K562 (cell line): ENCODE measurements at regions not wholly inside any gene's neighbourhood (a gene's known extent, or its start where the extent isn't known, plus 50 kb on each side); places are given as distances from the start of the nearest gene placed in this dataset.
A peak's percentile ranks its signal among the peaks of the same experiment; 100 is the strongest.

Source experiments
- BRF2 ChIP-seq: IDR thresholded peaks from 3 replicates; pipeline ENCODE4 v1.6.1; 2011; ENCODE audit warnings: borderline replicate concordance, mild to moderate bottlenecking; ENCODE audit not compliant: insufficient read length, insufficient read depth
- CEBPZ ChIP-seq: fragments of 150-350 bp; IDR thresholded peaks from 2 replicates; pipeline ENCODE4 v1.6.1; 2014; ENCODE audit warnings: low read depth, mild to moderate bottlenecking, low read length, borderline replicate concordance
- EP300 ChIP-seq: IDR thresholded peaks from 2 replicates; pipeline ENCODE4 v1.6.1; 2012; ENCODE audit warnings: low read length, improper control_type of control experiment
- FUS ChIP-seq: fragments of 200-400 bp; formaldehyde crosslinking; optimal IDR thresholded peaks from 2 replicates; pipeline ENCODE3; 2017; ENCODE audit warnings: low read depth, low read length
- GMEB1 ChIP-seq: fragments of 250-450 bp; sonication (Bioruptor Pico); IDR thresholded peaks from 2 replicates; pipeline ENCODE4 v1.4.0; 2020; ENCODE audit warnings: mild to moderate bottlenecking
- MBD2 ChIP-seq: sonication (generic); IDR thresholded peaks from 2 replicates; pipeline ENCODE4 v1.6.1; 2016; ENCODE audit warnings: low read depth, borderline replicate concordance
- RFX1 ChIP-seq: fragments of 450-650 bp; IDR thresholded peaks from 2 replicates; pipeline ENCODE4 v1.6.1; 2016; ENCODE audit warnings: mild to moderate bottlenecking, moderate library complexity
- SIX5 ChIP-seq, 2 experiments: IDR thresholded peaks; 2 replicates each; pipeline ENCODE4 v1.6.1; 2011; ENCODE audit warnings: low read length in 2 of 2, borderline replicate concordance in 1 of 2, low read depth in 1 of 2, mild to moderate bottlenecking in 1 of 2, moderate library complexity in 1 of 2; ENCODE audit not compliant: insufficient read depth in 1 of 2
- ZNF449 ChIP-seq: fragments of 250-450 bp; sonication (Bioruptor Pico); IDR thresholded peaks from 2 replicates; pipeline ENCODE4 v1.8.0; 2022; ENCODE audit warnings: moderate library complexity, mild to moderate bottlenecking, inconsistent platforms
- ZNF592 ChIP-seq: fragments of 450-650 bp; IDR thresholded peaks from 2 replicates; pipeline ENCODE4 v1.6.1; 2017; ENCODE audit warnings: antibody characterized with exemption, mild to moderate bottlenecking
- TF ChIP-seq, protein P1 (sequence below): sonication (generic); formaldehyde crosslinking; IDR thresholded peaks from 2 replicates; pipeline ENCODE4 v1.8.0; 2022; ENCODE audit warnings: missing genetic modification reagents, mild to moderate bottlenecking, moderate library complexity, borderline replicate concordance
- TF ChIP-seq, protein P2 (sequence below): fragments of 450-650 bp; IDR thresholded peaks from 2 replicates; pipeline ENCODE4 v1.7.0; 2016; ENCODE audit warnings: borderline replicate concordance

- peak; percentile 62 for TF ChIP-seq ZNF592
- TF ChIP-seq, protein P1, sequence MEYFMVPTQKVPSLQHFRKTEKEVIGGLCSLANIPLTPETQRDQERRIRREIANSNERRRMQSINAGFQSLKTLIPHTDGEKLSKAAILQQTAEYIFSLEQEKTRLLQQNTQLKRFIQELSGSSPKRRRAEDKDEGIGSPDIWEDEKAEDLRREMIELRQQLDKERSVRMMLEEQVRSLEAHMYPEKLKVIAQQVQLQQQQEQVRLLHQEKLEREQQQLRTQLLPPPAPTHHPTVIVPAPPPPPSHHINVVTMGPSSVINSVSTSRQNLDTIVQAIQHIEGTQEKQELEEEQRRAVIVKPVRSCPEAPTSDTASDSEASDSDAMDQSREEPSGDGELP (CRISPR knock-in tag) = no peak
- TF ChIP-seq FUS = no peak
- no peak for TF ChIP-seq RFX1
- no peak for TF ChIP-seq BRF2
- no peak for TF ChIP-seq MBD2
- TF ChIP-seq GMEB1 (CRISPR knock-in tag) = no peak
- TF ChIP-seq ZNF449 = no peak
- TF ChIP-seq EP300 = peak; percentile 61; the same call in 1 of the 2 replicates
- TF ChIP-seq CEBPZ = no peak
- TF ChIP-seq, protein P2, sequence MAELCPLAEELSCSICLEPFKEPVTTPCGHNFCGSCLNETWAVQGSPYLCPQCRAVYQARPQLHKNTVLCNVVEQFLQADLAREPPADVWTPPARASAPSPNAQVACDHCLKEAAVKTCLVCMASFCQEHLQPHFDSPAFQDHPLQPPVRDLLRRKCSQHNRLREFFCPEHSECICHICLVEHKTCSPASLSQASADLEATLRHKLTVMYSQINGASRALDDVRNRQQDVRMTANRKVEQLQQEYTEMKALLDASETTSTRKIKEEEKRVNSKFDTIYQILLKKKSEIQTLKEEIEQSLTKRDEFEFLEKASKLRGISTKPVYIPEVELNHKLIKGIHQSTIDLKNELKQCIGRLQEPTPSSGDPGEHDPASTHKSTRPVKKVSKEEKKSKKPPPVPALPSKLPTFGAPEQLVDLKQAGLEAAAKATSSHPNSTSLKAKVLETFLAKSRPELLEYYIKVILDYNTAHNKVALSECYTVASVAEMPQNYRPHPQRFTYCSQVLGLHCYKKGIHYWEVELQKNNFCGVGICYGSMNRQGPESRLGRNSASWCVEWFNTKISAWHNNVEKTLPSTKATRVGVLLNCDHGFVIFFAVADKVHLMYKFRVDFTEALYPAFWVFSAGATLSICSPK = no peak
- no peak for TF ChIP-seq SIX5 (IDR thresholded peaks at IDR 0.05; ENCODE audit: borderline replicate concordance in 1 of 2, insufficient read depth in 1 of 2, low read depth in 1 of 2, low read length in 2 of 2)
Observed at GRCh38 chr4:126470862-126471261, 1156.1 kb downstream of the FAT4 start (continued).
